HEK293 (cell line): ENCODE measurements at regions not wholly inside any gene's neighbourhood (a gene's known extent, or its start where the extent isn't known, plus 50 kb on each side); places are given as distances from the start of the nearest gene placed in this dataset.

Experiments used
- CTCF ChIA-PET: fragments of 350-600 bp; formaldehyde crosslinking; extraction: SDS; loops from one replicate; lab custom pipeline; 2021; ENCODE audit warnings: antibody characterized with exemption; lab: Yijun Ruan, JAX
- POLR2A ChIA-PET: fragments of 300-600 bp; formaldehyde crosslinking; extraction: SDS; loops from one replicate; lab custom pipeline; 2020; ENCODE audit warnings: antibody characterized with exemption, inconsistent platforms; lab: Yijun Ruan, JAX
- H3K27ac ChIP-seq: fragments of 200-500 bp; sonication (Bioruptor generic); 2 replicates; pipeline ENCODE4 v1.5.1; 2014; ENCODE audit warnings: low read depth, low read length, control low read depth, inconsistent platforms; ENCODE audit errors: extremely low read depth
- H3K36me3 ChIP-seq, 2 experiments: fragments of 200-500 bp in 1 of 2; sonication (Bioruptor generic) in 1 of 2; 1 replicate in 1 of 2; 2 replicates in 1 of 2; pipeline ENCODE4 v1.5.1; 2014 to 2017; ENCODE audit warnings: inconsistent platforms in 2 of 2, low read length in 2 of 2; ENCODE audit not compliant: control insufficient read depth in 2 of 2, insufficient read depth in 1 of 2
- H3K4me1 ChIP-seq: fragments of 200-500 bp; sonication (Bioruptor generic); 2 replicates; pipeline ENCODE4 v1.5.1; 2014; ENCODE audit warnings: mild to moderate bottlenecking, low read length, inconsistent platforms; ENCODE audit not compliant: control insufficient read depth, insufficient read depth
- H3K4me3 ChIP-seq: 2 replicates; pipeline ENCODE4 v1.5.1; 2011; ENCODE audit warnings: low read depth, mild to moderate bottlenecking, control low read depth, low read length, moderate library complexity
- H3K9me3 ChIP-seq: fragments of 200-500 bp; sonication (Bioruptor generic); 2 replicates; pipeline ENCODE4 v1.5.1; 2014; ENCODE audit warnings: low read depth, low read length, inconsistent platforms; ENCODE audit not compliant: control insufficient read depth, insufficient read depth
- GLIS1 ChIP-seq: fragments of 450-650 bp; formaldehyde crosslinking; IDR thresholded peaks from 2 replicates; pipeline ENCODE4 v1.5.1; 2016; ENCODE audit warnings: missing biosample characterization, missing genetic modification characterization
- KLF9 ChIP-seq: fragments of 450-650 bp; formaldehyde crosslinking; IDR thresholded peaks from 2 replicates; pipeline ENCODE4 v1.5.1; 2016; ENCODE audit warnings: missing biosample characterization, missing genetic modification characterization, low read depth
- MYNN ChIP-seq: fragments of 450-650 bp; formaldehyde crosslinking; IDR thresholded peaks from 2 replicates; pipeline ENCODE4 v1.5.1; 2016; ENCODE audit warnings: missing biosample characterization, missing genetic modification characterization, borderline replicate concordance
- SP7 ChIP-seq: fragments of 450-650 bp; formaldehyde crosslinking; IDR thresholded peaks from 2 replicates; pipeline ENCODE4 v1.5.1; 2016; ENCODE audit warnings: missing biosample characterization, missing genetic modification characterization
- ZBTB17 ChIP-seq: fragments of 450-650 bp; formaldehyde crosslinking; IDR thresholded peaks from 2 replicates; pipeline ENCODE4 v1.5.1; 2016; ENCODE audit warnings: missing biosample characterization, missing genetic modification characterization
- ZBTB8A ChIP-seq: fragments of 450-650 bp; formaldehyde crosslinking; IDR thresholded peaks from 2 replicates; pipeline ENCODE4 v1.5.1; 2016; ENCODE audit warnings: missing biosample characterization, missing genetic modification characterization
- ZFP69B ChIP-seq: fragments of 450-650 bp; formaldehyde crosslinking; IDR thresholded peaks from 2 replicates; pipeline ENCODE4 v1.5.1; 2016; ENCODE audit warnings: missing biosample characterization, missing genetic modification characterization
- ZNF174 ChIP-seq: fragments of 450-650 bp; formaldehyde crosslinking; IDR thresholded peaks from 2 replicates; pipeline ENCODE4 v1.5.0; 2017; ENCODE audit warnings: missing biosample characterization, mild to moderate bottlenecking, missing genetic modification characterization
- ZNF274 ChIP-seq, 2 experiments: fragments of 200-500 bp in 1 of 2; fragments of 450-650 bp in 1 of 2; sonication (Bioruptor generic) in 1 of 2; formaldehyde crosslinking in 1 of 2; IDR thresholded peaks; 2 replicates each; pipeline versions ENCODE4 v1.5.1 to v1.6.1; 2014 to 2016; ENCODE audit warnings: borderline replicate concordance in 1 of 2, inconsistent platforms in 1 of 2, low read length in 1 of 2, missing biosample characterization in 1 of 2, missing genetic modification characterization in 1 of 2
- ZNF354C ChIP-seq: fragments of 450-650 bp; formaldehyde crosslinking; IDR thresholded peaks from 2 replicates; pipeline ENCODE4 v1.5.1; 2016; ENCODE audit warnings: missing biosample characterization, missing genetic modification characterization, low read depth, borderline replicate concordance
- ZNF37A ChIP-seq: fragments of 450-650 bp; IDR thresholded peaks from 2 replicates; pipeline ENCODE4 v1.5.1; 2018; ENCODE audit warnings: missing biosample characterization, missing genetic modification characterization
- ZNF404 ChIP-seq: fragments of 450-650 bp; formaldehyde crosslinking; IDR thresholded peaks from 2 replicates; pipeline ENCODE4 v1.5.1; 2017; ENCODE audit warnings: missing biosample characterization, missing genetic modification characterization
- ZNF423 ChIP-seq: fragments of 450-650 bp; formaldehyde crosslinking; IDR thresholded peaks from 2 replicates; pipeline ENCODE4 v1.5.1; 2016; ENCODE audit warnings: missing biosample characterization, missing genetic modification characterization
- ZNF48 ChIP-seq: fragments of 450-650 bp; formaldehyde crosslinking; IDR thresholded peaks from 2 replicates; pipeline ENCODE4 v1.5.1; 2016; ENCODE audit warnings: missing biosample characterization, missing genetic modification characterization
- ZNF544 ChIP-seq: fragments of 450-650 bp; formaldehyde crosslinking; IDR thresholded peaks from 2 replicates; pipeline ENCODE4 v1.5.0; 2017; ENCODE audit warnings: missing biosample characterization, missing genetic modification characterization
- ZNF548 ChIP-seq: fragments of 450-650 bp; formaldehyde crosslinking; IDR thresholded peaks from 2 replicates; pipeline ENCODE4 v1.5.1; 2016; ENCODE audit warnings: missing biosample characterization, missing genetic modification characterization
- ZNF549 ChIP-seq: fragments of 450-650 bp; IDR thresholded peaks from 2 replicates; pipeline ENCODE4 v1.5.1; 2018; ENCODE audit warnings: missing biosample characterization, missing genetic modification characterization, mild to moderate bottlenecking, inconsistent platforms, moderate library complexity
- ZNF585B ChIP-seq: fragments of 450-650 bp; formaldehyde crosslinking; IDR thresholded peaks from 2 replicates; pipeline ENCODE4 v1.5.1; 2016; ENCODE audit warnings: missing biosample characterization, missing genetic modification characterization
- ZNF664 ChIP-seq: fragments of 450-650 bp; formaldehyde crosslinking; IDR thresholded peaks from 2 replicates; pipeline ENCODE4 v1.5.1; 2016; ENCODE audit warnings: missing biosample characterization, missing genetic modification characterization
- ZNF670 ChIP-seq: fragments of 450-650 bp; formaldehyde crosslinking; IDR thresholded peaks from 2 replicates; pipeline ENCODE4 v1.5.1; 2016; ENCODE audit warnings: missing biosample characterization, missing genetic modification characterization, low read depth
- ZNF677 ChIP-seq: fragments of 450-650 bp; IDR thresholded peaks from 2 replicates; pipeline ENCODE4 v1.5.0; 2018; ENCODE audit warnings: missing biosample characterization, mild to moderate bottlenecking, missing genetic modification characterization, moderate library complexity
- ZSCAN30 ChIP-seq: fragments of 450-650 bp; IDR thresholded peaks from 2 replicates; pipeline ENCODE4 v1.5.1; 2018; ENCODE audit warnings: missing biosample characterization, mild to moderate bottlenecking, missing genetic modification characterization, moderate library complexity
- TF ChIP-seq, protein P1 (sequence below): fragments of 450-650 bp; formaldehyde crosslinking; IDR thresholded peaks from 2 replicates; pipeline ENCODE4 v1.5.1; 2017; ENCODE audit warnings: missing biosample characterization, missing genetic modification characterization
- TF ChIP-seq, protein P2 (sequence below): fragments of 450-650 bp; formaldehyde crosslinking; IDR thresholded peaks from 2 replicates; pipeline ENCODE4 v1.5.1; 2016; ENCODE audit warnings: missing biosample characterization, missing genetic modification characterization
- TF ChIP-seq, protein P3 (sequence below): fragments of 450-650 bp; formaldehyde crosslinking; IDR thresholded peaks from 2 replicates; pipeline ENCODE4 v1.5.1; 2016; ENCODE audit warnings: missing biosample characterization, missing genetic modification characterization
- TF ChIP-seq, protein P4 (sequence below): fragments of 450-650 bp; formaldehyde crosslinking; IDR thresholded peaks from 2 replicates; pipeline ENCODE4 v1.5.1; 2016; ENCODE audit warnings: missing biosample characterization, missing genetic modification characterization
- TF ChIP-seq, protein P5 (sequence below): fragments of 450-650 bp; formaldehyde crosslinking; IDR thresholded peaks from 2 replicates; pipeline ENCODE4; 2016; ENCODE audit warnings: missing biosample characterization, missing genetic modification characterization
- TF ChIP-seq, protein P6 (sequence below): fragments of 450-650 bp; formaldehyde crosslinking; IDR thresholded peaks from 2 replicates; pipeline ENCODE4 v1.5.1; 2016; ENCODE audit warnings: missing biosample characterization, missing genetic modification characterization, borderline replicate concordance

DNA sequence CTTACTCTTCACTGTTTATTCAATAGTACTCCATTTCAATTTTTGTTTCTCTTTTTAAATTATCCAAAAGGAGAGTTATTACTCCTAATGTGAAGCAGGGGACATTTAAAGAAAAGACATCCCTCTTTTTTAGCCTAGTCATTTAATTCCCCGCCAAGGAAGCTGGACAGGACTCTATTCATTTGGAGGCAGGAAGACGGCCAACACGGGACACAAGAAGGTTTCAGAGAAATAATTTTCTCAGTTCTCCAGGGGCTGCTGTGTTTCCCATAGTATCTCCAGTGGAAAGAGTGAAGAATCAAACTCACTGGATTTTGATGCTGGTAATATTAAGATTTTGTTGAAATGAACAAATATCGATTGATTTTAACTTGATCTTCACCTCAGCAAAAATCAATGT lies 833.7 kb downstream of the ROBO2 start:
- H3K4me1 ChIP-seq: no peaks in the 10 kb centered on the region
- H3K9me3 ChIP-seq: no peaks in the 10 kb centered on the region
- ChIA-PET CTCF (no interaction called here), POLR2A (no interaction called here)
- no peaks in the 10 kb centered on the region for H3K36me3 ChIP-seq
- no peak overlapping the region for H3K27ac ChIP-seq
- H3K4me3 ChIP-seq: no peak overlapping the region
- TF ChIP-seq KLF9 (tag by site-specific recombination) (no peak), ZNF670 (no peak), ZNF48 (tag by site-specific recombination) (no peak), ZBTB8A (tag by site-specific recombination) (no peak), ZNF548 (tag by site-specific recombination) (no peak), ZNF549 (tag by site-specific recombination) (no peak), ZSCAN30 (tag by site-specific recombination) (no peak), ZNF677 (no peak), ZNF174 (tag by site-specific recombination) (no peak), ZNF37A (tag by site-specific recombination) (no peak), ZNF664 (tag by site-specific recombination) (no peak)
- TF ChIP-seq, protein P1, sequence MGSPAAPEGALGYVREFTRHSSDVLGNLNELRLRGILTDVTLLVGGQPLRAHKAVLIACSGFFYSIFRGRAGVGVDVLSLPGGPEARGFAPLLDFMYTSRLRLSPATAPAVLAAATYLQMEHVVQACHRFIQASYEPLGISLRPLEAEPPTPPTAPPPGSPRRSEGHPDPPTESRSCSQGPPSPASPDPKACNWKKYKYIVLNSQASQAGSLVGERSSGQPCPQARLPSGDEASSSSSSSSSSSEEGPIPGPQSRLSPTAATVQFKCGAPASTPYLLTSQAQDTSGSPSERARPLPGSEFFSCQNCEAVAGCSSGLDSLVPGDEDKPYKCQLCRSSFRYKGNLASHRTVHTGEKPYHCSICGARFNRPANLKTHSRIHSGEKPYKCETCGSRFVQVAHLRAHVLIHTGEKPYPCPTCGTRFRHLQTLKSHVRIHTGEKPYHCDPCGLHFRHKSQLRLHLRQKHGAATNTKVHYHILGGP: no peak
- TF ChIP-seq, protein P2, sequence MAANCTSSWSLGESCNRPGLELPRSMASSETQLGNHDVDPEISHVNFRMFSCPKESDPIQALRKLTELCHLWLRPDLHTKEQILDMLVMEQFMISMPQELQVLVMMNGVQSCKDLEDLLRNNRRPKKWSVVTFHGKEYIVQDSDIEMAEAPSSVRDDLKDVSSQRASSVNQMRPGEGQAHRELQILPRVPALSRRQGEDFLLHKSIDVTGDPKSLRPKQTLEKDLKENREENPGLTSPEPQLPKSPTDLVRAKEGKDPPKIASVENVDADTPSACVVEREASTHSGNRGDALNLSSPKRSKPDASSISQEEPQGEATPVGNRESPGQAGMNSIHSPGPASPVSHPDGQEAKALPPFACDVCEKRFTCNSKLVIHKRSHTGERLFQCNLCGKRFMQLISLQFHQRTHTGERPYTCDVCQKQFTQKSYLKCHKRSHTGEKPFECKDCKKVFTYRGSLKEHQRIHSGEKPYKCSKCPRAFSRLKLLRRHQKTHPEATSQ (tag by site-specific recombination): no peak
- TF ChIP-seq, protein P3, sequence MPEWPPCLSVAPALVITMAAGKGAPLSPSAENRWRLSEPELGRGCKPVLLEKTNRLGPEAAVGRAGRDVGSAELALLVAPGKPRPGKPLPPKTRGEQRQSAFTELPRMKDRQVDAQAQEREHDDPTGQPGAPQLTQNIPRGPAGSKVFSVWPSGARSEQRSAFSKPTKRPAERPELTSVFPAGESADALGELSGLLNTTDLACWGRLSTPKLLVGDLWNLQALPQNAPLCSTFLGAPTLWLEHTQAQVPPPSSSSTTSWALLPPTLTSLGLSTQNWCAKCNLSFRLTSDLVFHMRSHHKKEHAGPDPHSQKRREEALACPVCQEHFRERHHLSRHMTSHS (tag by site-specific recombination): no peak
- TF ChIP-seq, protein P4, sequence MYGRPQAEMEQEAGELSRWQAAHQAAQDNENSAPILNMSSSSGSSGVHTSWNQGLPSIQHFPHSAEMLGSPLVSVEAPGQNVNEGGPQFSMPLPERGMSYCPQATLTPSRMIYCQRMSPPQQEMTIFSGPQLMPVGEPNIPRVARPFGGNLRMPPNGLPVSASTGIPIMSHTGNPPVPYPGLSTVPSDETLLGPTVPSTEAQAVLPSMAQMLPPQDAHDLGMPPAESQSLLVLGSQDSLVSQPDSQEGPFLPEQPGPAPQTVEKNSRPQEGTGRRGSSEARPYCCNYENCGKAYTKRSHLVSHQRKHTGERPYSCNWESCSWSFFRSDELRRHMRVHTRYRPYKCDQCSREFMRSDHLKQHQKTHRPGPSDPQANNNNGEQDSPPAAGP: no peak
- TF ChIP-seq, protein P5, sequence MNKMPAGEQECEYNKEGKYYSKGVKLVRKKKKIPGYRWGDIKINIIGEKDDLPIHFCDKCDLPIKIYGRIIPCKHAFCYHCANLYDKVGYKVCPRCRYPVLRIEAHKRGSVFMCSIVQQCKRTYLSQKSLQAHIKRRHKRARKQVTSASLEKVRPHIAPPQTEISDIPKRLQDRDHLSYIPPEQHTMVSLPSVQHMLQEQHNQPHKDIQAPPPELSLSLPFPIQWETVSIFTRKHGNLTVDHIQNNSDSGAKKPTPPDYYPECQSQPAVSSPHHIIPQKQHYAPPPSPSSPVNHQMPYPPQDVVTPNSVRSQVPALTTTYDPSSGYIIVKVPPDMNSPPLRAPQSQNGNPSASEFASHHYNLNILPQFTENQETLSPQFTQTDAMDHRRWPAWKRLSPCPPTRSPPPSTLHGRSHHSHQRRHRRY (tag by site-specific recombination): no peak

DNA sequence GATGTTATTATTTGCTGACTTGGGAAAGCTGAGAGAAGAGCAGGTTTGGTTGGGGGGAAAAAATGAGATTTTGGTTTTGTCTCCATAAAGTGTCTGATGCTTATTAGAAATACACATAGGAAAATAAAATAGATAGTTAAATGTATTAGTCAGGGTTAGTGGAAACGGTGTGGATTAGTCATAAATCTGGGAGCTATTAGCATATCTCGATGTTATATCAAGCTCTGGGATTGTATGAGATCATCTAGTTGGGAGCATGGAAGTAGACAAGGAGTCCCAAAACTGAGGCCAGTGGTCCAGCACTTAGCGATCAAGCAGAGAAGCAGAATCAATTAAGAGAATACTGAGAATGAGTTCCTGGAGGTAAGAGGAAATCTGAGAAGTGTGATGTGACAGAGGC lies 845.5 kb downstream of the ROBO2 start:
- H3K36me3 ChIP-seq: no peaks in the 10 kb centered on the region
- no peak overlapping the region for H3K4me3 ChIP-seq
- H3K27ac ChIP-seq: no peak overlapping the region
- H3K4me1 ChIP-seq: no peaks in the 10 kb centered on the region
- CTCF ChIA-PET: no interaction called here
- POLR2A ChIA-PET: no interaction called here
- H3K9me3 ChIP-seq: no peaks in the 10 kb centered on the region
- TF ChIP-seq SP7 (tag by site-specific recombination) (no peak), ZNF544 (tag by site-specific recombination) (no peak), GLIS1 (tag by site-specific recombination) (no peak), ZNF549 (tag by site-specific recombination) (no peak), ZBTB17 (tag by site-specific recombination) (no peak), ZNF354C (tag by site-specific recombination) (no peak), ZNF664 (tag by site-specific recombination) (no peak), ZNF585B (tag by site-specific recombination) (no peak), ZNF404 (tag by site-specific recombination) (no peak), ZNF48 (tag by site-specific recombination) (no peak), ZNF423 (tag by site-specific recombination) (no peak), ZNF274 (IDR thresholded peaks at IDR 0.05; ENCODE audit: low read length) (no peak), ZNF274 (tag by site-specific recombination; IDR thresholded peaks at IDR 0.05; ENCODE audit: borderline replicate concordance) (no peak), ZFP69B (no peak), MYNN (no peak)
- TF ChIP-seq, protein P6, sequence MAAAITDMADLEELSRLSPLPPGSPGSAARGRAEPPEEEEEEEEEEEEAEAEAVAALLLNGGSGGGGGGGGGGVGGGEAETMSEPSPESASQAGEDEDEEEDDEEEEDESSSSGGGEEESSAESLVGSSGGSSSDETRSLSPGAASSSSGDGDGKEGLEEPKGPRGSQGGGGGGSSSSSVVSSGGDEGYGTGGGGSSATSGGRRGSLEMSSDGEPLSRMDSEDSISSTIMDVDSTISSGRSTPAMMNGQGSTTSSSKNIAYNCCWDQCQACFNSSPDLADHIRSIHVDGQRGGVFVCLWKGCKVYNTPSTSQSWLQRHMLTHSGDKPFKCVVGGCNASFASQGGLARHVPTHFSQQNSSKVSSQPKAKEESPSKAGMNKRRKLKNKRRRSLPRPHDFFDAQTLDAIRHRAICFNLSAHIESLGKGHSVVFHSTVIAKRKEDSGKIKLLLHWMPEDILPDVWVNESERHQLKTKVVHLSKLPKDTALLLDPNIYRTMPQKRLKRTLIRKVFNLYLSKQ (tag by site-specific recombination): no peak
- TF ChIP-seq, protein P2 (tag by site-specific recombination): no peak
